ENCODE measurements at regions not wholly inside any gene's neighbourhood (a gene's known extent, or its start where the extent isn't known, plus 50 kb on each side); places are given as distances from the start of the nearest gene placed in this dataset.

- no peak for DNase-seq
These were observed 103.5 kb upstream of the CELF2 start for GRCh38 chr10:10914144-10914543.

GRCh38 chr10:10915215-10915614, 102.5 kb upstream of the CELF2 start:
- peak in 1 of 5 donors; percentile 21 for DNase-seq

- no peak for DNase-seq
These were observed 100.6 kb upstream of the CELF2 start for GRCh38 chr10:10917031-10917430.

- DNase-seq = no peak
These were observed 97.7 kb upstream of the CELF2 start for GRCh38 chr10:10919976-10920375.

GRCh38 chr10:10921826-10922461, 95.7 kb upstream of the CELF2 start:
- DNase-seq = no peak

- no peak for DNase-seq
These were observed 94.5 kb upstream of the CELF2 start for GRCh38 chr10:10923029-10923651.

GRCh38 chr10:10925667-10926066, 92.0 kb upstream of the CELF2 start:
- no peak for DNase-seq

GRCh38 chr10:10927608-10928007, 90.1 kb upstream of the CELF2 start:
- DNase-seq = no peak

GRCh38 chr10:10930979-10931743, 86.5 kb upstream of the CELF2 start:
- DNase-seq = no peak

GRCh38 chr10:10935032-10935431, 82.6 kb upstream of the CELF2 start:
- DNase-seq = no peak

- no peak for DNase-seq
These were observed 79.0 kb upstream of the CELF2 start for GRCh38 chr10:10938676-10939075.

GRCh38 chr10:10941127-10941730, 76.4 kb upstream of the CELF2 start:
- no peak for DNase-seq

GRCh38 chr10:10942441-10942840, 75.2 kb upstream of the CELF2 start:
- no peak for DNase-seq

- DNase-seq = no peak
These were observed 71.6 kb upstream of the CELF2 start for GRCh38 chr10:10946081-10946480.

- DNase-seq = no peak
These were observed 70.9 kb upstream of the CELF2 start for GRCh38 chr10:10946801-10947200.

GRCh38 chr10:10951675-10952074, 66.0 kb upstream of the CELF2 start:
- no peak for DNase-seq

GRCh38 chr10:10952800-10953199, 64.9 kb upstream of the CELF2 start:
- no peak for DNase-seq

- DNase-seq = no peak
These were observed 60.8 kb upstream of the CELF2 start for GRCh38 chr10:10956681-10957542.

- no peak for DNase-seq
These were observed 59.6 kb upstream of the CELF2 start for GRCh38 chr10:10958041-10958440.

GRCh38 chr10:10959666-10960065, 58.0 kb upstream of the CELF2 start:
- DNase-seq = peak in 1 of 5 donors; percentile 53

GRCh38 chr10:10960534-10960933, 57.1 kb upstream of the CELF2 start:
- no peak for DNase-seq

- DNase-seq = no peak
These were observed 56.6 kb upstream of the CELF2 start for GRCh38 chr10:10961072-10961471.

- DNase-seq = no peak
These were observed 50.6 kb upstream of the CELF2 start for GRCh38 chr10:10967029-10967428.

Measured in T-helper 1 cell (primary cell).